ENCODE measurements at regions not wholly inside any gene's neighbourhood (a gene's known extent, or its start where the extent isn't known, plus 50 kb on each side); places are given as distances from the start of the nearest gene placed in this dataset.
"Not testable (repeated sequence)": the region's sequence is repeated elsewhere in the genome, so short reads cannot be mapped to it uniquely, and the experiment has no call there.

DNA sequence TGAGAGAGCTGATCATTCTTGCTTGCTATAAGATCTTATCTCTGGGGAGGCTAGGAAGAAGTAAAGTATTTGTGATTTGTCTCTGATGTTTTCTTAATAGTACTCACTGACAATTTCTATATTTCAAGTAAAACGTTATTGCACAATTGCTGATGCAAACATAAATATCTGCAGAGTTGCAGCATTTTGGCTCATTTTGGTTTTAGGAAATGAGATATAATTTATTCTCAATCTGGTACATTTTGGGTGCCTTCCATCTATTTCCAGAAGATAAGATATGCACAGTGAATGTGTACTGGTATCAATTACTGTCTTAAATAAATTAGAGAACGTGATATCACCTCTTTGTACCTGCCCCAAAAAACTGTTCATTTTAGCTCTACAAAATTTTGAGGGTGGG is 1431.5 kb downstream of the BRINP3 start:
- DNase-seq (ENCODE audit: low read depth) = no peak

DNA sequence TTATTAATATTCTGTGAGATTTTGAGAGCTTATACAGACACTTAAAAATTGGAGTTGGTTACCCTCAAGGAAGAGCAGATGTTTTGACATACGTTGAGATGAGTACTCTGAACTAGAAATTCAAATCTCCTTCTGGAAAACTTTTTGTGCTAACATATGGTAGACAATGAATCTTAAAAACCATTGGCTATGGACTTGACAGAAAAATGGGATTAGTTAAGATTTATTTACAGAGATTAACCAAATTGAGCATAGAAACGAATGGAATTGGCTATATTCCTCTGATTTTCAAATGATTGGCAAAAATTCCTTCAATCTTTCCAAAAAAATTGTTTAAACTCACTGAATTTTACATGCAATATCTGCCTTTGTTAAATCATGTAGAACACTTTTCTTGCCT is 1392.9 kb downstream of the BRINP3 start:
- DNase-seq (ENCODE audit: low read depth) = no peak

DNA sequence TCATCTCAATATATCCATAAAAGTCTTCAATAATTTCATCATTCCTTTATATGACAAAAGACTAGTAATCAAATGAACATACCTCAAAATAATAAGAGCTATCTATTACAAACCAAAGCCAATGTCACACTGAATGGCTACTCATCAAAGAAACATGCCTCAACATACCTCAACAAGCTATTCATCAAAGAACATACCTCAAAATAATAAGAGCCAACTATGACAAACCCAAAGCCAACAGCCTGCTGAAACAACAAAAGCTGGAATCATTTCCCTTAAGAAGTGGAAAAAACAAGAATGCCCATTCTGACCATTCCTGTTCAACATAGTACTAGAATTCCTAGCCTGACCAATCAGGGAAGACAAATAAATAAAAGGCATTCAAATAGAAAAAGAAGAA is 1373.7 kb downstream of the BRINP3 start:
- no peak for DNase-seq (ENCODE audit: low read depth)

DNA sequence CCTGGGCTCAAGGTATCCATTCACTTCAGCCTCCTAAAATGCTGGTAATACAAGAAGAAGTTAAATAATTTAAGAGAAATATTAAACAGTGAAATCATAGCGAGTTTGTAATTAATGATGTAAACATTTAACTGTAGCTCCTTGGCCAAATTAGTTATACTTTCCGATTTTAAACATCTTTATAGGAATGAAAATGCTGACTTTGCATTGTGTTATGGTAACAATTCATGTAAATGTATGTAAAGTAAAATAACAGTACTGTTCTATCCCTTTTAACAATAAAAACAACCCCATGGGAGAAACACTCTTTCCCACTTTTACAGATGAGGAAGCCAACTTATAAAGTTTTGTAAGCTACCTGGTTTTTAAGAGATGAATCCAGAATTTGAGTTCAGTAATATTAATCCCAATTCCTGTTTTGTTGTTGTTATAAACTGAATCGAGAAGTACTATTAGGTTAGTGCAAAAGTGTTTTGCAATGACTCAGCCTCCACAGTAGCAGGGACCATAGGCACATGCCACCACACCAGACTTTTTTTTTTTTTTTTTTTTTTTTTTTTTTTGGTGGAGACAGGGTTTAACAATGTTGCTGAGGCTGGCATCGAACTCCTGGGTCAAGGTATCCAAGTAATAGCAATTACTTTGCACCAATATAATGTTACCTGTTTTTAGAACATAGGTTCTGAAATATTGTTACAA is 1360.4 kb downstream of the BRINP3 start:
- no peak for DNase-seq (ENCODE audit: low read depth)

DNA sequence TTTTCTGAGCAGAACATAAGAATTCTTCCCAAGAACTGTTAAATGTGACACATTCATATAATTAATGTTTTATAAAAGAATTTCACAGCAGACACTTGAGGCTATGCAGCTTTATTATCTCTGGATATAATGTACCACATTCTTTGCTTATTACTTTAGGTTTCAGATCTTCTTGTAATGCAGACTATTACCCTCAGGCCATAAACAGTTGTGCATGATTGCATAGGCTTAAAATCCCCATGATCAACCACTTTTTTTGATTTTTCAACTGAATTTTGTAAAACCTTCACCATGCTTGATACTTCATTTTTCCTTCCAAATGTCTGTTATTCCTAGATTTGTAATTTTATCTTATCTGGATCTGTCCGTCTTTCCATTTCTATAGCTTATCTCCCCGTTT is 1355.7 kb downstream of the BRINP3 start:
- no peak for DNase-seq (ENCODE audit: low read depth)

DNA sequence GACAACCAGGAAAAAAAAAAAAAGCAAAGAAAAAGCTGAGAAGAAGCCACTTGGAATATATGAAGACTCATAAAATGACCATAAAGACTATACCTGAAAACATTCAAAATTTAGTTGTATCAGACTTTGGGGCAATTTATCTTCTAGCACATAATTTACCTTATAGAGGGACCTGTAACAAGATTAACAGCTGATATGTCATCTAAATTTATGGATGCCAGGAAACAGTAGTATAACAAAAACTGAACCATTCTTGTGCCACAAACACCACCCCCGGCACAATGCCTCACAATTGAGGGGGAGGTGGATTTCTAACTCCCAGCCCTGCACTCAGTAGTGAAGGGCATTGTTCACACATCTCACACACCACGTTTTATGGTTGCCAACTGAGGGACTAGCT is 1352.0 kb downstream of the BRINP3 start:
- no peak for DNase-seq (ENCODE audit: low read depth)

DNA sequence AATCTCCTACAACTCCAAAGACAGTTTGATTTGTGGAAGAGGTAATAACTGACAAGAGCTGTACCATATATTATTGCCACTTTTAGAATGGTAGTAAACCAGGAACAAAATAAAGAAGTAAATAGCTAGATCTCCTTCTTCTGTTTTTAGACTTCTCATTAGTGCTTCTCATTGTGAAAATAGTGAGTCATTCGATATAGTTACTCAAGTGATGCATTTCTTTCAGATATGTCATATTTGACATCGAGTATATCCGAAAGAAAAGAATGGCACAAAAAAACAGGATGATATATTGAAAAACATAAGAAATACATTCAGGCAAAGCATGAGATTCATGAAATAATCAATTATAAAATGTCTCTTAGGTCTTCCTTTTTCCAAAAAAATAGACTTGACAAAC is 1346.1 kb downstream of the BRINP3 start:
- no peak for DNase-seq (ENCODE audit: low read depth)

DNA sequence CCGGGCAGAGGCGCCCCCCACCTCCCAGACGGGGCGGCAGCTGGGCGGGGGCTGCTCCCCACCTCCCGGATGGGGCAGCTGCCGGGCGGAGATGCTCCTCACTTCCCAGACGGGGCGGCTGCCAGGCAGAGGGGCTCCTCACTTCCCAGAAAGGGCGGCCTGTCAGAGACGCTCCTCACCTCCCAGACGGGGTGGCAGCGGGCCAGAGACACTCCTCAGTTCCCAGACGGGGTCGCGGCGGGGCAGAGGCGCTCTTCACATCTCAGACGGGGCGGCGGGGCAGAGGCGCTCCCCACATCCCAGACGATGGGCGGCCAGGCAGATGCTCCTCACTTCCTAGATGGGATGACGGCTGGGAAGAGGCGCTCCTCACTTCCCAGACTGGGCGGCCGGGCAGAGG is 1337.9 kb downstream of the BRINP3 start:
- DNase-seq (ENCODE audit: low read depth) = not testable (repeated sequence)

DNA sequence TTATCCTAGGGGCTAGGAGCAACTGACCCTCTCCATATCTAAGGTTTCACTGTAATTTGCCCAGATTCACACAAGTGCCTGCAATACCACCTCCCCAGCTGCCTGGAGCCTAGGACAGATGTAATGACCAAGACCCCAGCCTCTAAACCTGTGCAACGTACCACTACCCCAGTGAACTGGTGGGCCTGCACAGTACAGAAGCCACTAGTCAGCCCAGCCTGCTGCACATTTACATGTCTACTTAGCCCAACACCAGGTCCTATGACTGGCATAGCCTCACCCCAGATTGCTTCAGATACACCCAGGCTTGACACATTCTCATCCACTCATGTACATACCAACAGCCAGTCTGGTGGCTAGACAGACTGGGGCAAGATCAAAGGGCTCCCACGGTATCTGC is 1336.6 kb downstream of the BRINP3 start:
- no peak for DNase-seq (ENCODE audit: low read depth)

DNA sequence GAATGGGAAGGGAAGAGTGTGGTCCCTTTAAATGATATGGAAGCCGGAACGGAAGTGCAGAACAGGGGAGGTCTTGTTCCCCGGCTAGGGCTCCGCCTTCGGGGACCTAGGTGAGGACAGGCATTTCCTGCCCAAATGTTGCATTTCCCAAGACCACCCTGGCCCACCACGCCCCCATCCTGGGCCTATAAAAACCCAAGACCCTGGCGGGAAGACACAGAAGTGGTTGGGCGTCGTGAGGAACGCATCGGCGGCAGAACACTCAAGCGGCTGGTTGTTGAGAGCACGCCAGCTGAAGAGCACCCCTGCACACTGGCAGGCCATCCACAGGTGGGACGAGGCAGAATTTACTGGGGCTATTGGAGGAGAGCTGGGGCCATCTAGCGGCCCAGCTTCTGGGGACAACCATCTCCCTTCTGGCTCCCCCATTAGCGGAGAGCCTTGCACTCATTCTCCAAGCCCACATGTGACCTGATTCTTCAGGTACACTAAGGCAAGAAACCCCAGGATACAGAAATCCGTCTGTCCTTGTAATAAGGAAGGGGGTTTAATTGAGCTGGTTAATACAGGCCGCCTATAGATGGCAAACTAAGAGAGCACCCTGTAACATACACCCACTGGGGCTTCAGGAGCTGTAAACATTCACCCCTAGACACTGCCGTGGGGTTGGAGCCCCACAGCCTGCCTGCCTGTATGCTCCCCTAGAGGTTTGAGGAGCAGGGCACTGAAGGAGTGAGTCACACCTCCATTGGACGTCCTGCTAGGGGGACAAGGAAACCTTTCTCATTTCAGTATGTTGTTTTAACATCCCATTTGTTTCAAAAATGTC is 1327.9 kb downstream of the BRINP3 start:
- DNase-seq (ENCODE audit: low read depth) = no peak

DNA sequence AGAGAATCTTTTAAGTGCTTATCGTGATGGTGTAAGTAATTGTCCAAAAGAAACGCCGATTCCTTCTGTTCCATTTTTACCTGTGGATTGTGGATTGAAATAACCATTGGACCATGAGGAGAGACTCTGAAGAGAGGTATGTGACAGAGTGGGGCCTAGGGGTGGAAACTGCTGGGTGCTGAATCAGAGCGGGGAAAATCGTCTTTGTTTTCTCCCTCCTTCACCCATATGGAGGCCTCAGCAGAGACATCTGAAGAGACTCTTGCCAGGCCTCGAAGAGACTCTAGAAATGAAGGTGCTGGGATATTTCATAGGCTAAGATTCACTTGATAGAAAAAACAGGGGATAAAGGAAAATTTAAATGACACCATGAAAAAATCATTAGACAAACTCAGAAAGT is 1327.0 kb downstream of the BRINP3 start:
- no peak for DNase-seq (ENCODE audit: low read depth)

DNA sequence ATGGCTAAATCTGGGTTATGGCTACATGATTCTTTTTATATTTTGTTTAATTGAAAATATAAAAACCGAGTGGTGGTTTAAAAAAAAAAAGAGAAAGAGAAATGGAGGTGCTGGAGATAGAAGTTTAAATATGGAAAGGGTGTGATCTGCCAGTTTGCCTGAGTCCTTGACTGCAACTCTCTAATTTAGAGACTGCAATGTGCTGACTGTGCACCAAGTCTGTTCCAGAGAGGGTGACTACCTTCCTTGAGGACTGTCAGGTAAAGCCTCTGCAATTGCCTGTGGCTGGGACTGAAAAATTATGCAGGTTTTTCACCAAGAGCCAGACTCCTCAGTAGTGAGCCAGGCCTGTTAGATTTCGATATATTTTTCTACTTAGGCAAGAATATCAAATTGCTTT is 1326.3 kb downstream of the BRINP3 start:
- DNase-seq (ENCODE audit: low read depth) = no peak

DNA sequence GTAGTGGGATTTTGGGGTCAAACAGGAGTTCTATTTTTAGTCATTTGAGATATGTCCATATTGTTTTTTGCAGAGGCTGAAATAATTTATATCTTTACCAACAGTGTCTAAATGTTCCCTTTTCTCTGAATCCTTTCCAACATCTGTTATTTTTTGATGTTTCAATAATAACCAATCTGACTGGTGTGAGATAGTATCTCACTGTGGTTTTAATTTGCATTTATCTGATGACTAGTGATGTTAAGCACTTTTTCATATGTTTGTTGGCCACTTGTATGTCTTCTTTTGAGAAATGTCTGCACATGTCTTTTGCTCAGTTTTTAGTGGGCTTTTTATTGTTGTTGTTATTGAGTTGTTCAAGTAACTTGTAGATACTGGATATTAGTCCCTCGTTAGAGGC is 1325.0 kb downstream of the BRINP3 start:
- DNase-seq (ENCODE audit: low read depth) = no peak

DNA sequence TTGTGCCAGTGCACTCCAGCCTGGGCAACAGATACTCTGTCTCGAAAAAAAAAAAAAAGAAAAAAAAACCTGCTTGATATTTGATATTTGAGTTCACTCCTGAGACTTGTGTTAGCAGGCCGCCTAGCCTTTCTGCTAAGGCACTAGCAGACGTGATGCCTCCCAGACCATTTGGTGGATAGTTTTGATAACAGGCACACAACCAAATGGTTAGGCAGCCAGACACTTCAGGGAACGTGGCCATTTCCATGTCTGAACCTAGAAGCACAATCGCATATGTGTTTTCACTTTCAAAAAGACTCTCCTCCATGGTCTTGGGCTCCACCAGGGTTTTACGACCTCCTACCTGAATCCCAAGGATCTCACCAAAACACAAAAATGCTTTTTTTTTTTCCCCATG is 1319.5 kb downstream of the BRINP3 start:
- no peak for DNase-seq (ENCODE audit: low read depth)

DNA sequence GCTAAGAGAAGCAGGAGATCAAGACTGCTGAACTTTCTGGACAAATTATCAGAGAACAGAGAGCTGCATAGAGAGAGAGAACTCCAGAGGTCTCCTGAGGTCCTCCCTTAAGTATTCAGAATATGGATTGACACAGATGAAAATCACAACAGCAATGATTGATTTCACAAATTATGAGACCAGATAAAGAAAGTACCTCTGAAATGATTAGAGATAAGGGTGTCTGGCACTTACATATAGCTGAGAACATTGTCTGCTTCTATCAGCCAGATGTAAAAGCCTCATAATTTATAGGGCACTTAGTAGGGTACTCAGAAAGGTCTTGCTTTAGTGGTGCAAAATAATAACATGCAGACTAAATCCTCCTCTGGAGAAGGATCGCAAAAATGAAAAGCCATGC is 1301.8 kb downstream of the BRINP3 start:
- no peak for DNase-seq (ENCODE audit: low read depth)

DNA sequence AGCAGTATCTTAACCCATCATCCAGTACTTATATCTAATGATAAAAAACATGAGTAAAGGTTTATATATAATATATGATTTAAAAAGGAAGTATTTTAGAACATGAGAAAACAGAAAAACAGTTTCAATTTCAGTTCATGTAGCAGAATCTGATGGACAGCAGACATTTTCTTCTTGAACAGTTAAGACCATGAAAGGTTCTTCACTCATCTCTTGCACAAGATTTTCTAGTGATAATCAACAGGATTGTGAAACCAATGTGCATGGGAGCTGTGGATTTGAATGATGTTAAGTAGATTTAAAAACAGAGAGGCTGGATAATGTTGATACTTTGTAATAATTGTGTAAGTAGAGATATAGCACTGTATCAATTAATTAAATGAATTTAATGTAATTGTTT is 1297.6 kb downstream of the BRINP3 start:
- no peak for DNase-seq (ENCODE audit: low read depth)

DNA sequence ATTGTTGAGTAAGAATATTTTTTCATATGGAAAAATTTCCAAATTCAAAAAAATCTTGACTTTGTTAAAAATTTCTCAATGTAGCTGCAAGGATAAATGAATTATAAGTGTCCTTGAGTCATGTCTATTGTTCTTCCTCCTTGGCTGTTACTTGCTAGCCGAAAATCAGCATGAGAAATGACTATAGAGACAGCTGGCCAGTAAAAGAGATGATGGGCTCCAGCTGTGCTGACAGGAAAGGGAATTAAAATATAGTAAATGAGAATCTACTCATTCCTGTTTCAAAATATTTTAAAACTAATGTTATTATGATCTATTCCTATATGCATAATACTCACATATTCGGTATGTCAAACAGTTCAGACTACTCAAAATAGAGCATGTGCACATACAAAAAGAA is 1292.6 kb downstream of the BRINP3 start:
- no peak for DNase-seq (ENCODE audit: low read depth)

DNA sequence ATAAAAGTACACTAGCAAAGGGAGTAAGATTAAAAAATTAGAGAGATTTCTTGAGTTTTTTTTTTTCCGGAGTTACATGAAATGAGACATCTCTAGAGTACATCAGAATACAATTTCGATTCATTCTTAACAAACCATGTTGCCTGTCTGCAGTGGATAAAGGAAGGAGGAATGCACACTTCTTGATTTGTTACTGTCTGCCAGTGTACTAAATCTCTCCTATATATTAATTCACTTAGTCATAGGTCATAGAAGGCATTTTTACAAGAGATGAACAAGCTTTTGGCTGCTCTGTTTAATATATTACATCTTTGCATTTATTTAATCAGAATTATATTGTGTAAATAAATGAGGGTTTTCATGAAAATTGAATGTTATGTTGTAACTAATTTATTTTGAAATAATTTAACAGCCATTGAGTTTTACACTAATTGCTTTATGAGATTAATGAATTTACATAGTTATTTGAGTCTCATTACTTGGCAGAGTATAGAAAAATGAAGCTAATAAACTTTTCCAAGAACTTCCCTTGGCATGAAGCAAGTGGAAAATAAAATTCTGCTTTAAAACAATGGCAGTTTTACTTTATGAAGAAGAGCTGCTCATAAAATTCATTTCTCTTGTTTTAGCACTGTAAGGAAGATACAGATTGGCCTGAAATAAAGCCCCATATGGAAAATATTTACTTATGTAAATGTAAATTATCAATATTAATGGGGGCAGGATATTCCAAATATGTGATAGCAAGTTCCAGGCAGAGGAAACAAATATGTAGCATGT is 1284.7 kb downstream of the BRINP3 start:
- DNase-seq (ENCODE audit: low read depth) = no peak

DNA sequence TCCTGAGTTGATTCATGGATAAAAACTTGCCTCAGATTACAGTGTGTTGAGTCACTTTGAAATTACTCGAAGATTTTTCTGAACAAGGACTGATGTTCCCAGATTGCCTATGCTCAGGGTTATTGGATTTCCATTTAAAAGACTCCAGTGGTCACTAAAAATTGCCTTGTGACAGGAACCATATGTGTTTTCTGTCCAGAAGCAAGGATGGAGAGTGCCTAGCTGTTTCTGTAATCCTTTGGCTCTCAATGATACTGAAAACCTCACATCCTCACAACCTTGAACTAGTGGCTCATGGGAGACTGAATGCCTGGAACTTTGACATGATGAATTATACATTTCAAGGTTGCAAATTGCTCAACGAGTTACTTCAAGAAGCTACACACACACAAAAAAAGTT is 1271.8 kb downstream of the BRINP3 start:
- DNase-seq (ENCODE audit: low read depth) = no peak

DNA sequence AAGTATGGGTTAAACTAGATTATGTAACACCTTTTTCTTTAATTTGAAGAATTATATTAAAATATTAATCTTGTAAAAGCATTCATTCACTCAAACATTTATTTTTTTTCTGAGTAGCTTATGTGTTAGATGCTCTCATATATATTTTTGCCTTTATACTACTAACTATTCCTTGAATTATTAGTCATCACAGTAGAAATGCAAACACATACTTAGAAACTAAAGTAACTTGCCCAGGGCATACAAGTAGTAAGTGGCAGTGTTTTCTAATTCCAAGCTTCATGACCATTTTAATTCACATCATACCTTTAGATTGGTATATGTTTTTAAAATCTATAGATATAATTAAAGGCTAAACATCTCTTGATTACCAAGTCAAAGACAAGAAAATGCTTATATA is 1271.0 kb downstream of the BRINP3 start:
- no peak for DNase-seq (ENCODE audit: low read depth)

DNA sequence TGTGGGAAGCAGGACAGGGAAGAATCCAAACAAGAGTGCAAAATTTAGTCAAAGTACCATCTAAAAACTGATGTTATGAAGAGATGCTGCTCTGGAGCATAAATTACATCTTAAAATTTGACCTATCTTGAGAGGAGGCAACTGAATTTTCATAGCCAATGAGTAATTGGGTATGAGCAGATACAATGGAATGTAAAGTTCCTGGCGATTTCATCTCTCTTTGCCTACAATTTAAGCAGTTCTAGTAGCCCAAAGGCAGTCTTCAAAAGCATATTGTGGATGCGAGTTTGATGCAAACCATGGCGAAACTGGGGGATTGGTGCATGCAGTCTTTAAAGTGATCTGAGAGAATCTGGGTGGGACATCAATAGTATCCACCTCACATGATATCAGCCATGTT is 1265.9 kb downstream of the BRINP3 start:
- DNase-seq (ENCODE audit: low read depth) = no peak

DNA sequence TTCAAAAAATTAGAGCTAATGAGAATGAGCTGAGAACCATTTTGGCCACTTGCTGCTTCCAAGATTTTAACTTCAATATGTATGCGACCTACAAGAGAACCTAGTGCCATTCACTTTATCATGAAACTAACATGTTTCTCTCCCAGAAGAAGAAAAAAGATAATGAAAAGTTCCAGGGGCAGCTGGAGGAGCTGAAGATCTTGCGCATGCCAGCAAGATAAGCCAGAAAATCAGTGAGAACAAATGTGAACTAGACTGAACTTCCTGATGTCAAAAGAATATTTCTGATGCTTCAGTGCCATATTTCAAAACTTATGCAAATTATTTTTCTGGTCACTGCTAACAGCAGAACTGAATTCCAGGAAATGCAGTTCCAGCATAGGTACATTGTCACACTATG is 1265.1 kb downstream of the BRINP3 start:
- no peak for DNase-seq (ENCODE audit: low read depth)

DNA sequence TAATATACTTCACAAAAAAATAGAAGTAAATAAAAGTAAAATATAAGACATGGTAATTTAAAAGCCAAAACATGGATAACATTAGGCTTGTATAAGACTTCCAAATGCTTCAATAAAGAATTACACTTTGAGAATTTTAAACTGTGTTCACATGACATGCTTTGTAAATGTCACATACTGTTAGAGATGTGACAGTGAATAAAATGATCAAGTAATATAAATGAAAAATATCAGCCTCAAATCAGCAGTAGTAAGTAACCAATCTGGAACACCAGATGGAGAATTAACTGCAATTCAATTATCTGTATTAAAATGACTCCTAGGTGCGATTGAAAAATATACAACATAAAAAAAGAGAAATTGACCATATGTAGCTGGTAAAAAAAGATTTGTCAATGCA is 1260.8 kb downstream of the BRINP3 start:
- no peak for DNase-seq (ENCODE audit: low read depth)

All from stromal cell of bone marrow (primary cell).